MM.1S (cell line): ENCODE measurements at regions not wholly inside any gene's neighbourhood (a gene's known extent, or its start where the extent isn't known, plus 50 kb on each side); places are given as distances from the start of the nearest gene placed in this dataset.

Experiments
- DNase-seq: peaks from one replicate; pipeline ENCODE4 v3.0.0-alpha.2; 2015
- H2AFZ ChIP-seq: fragments of 300-600 bp; sonication (generic); 2 replicates; pipeline ENCODE4 v1.6.0; 2016; ENCODE audit warnings: antibody characterized with exemption, low read length
- H3F3A ChIP-seq: fragments of 300-600 bp; sonication (generic); 2 replicates; pipeline ENCODE4 v1.6.1; 2016; ENCODE audit warnings: mild to moderate bottlenecking, antibody characterized with exemption, low read length, moderate library complexity, mixed read lengths; ENCODE audit not compliant: insufficient read depth
- H3K27ac ChIP-seq: fragments of 300-600 bp; sonication (generic); 2 replicates; pipeline ENCODE4 v1.5.1; 2016; ENCODE audit warnings: mild to moderate bottlenecking, low read length
- H3K27me3 ChIP-seq: fragments of 300-600 bp; sonication (generic); replicated peaks from 2 replicates; pipeline ENCODE4 v1.6.0; 2016; ENCODE audit warnings: low read length; ENCODE audit not compliant: insufficient read depth
- H3K36me3 ChIP-seq: fragments of 300-600 bp; sonication (generic); replicated peaks from 2 replicates; pipeline ENCODE4 v1.6.1; 2016; ENCODE audit warnings: mild to moderate bottlenecking, low read length, mixed read lengths; ENCODE audit not compliant: insufficient read depth
- H3K4me1 ChIP-seq: fragments of 300-600 bp; sonication (generic); 2 replicates; pipeline ENCODE4 v1.6.1; 2016; ENCODE audit warnings: low read length, mixed read lengths
- H3K4me2 ChIP-seq: fragments of 300-600 bp; sonication (generic); 2 replicates; pipeline ENCODE4 v1.6.0; 2016; ENCODE audit warnings: low read depth, low read length
- H3K4me3 ChIP-seq: fragments of 300-600 bp; sonication (generic); 2 replicates; pipeline ENCODE4 v1.5.1; 2016; ENCODE audit warnings: low read length, mixed read lengths
- H3K79me2 ChIP-seq: fragments of 300-600 bp; sonication (generic); 2 replicates; pipeline ENCODE4 v1.6.1; 2016; ENCODE audit warnings: mixed run types, low read length, mixed read lengths
- H3K9ac ChIP-seq: fragments of 300-600 bp; sonication (generic); 2 replicates; pipeline ENCODE4 v1.6.1; 2016; ENCODE audit warnings: low read length, mixed read lengths
- H3K9me2 ChIP-seq: fragments of 300-600 bp; sonication (generic); replicated peaks from 2 replicates; pipeline ENCODE4 v1.6.1; 2016; ENCODE audit warnings: mild to moderate bottlenecking, low read length, mixed read lengths; ENCODE audit not compliant: insufficient read depth
- H3K9me3 ChIP-seq: fragments of 300-600 bp; sonication (generic); replicated peaks from 2 replicates; pipeline ENCODE4 v1.6.1; 2016; ENCODE audit warnings: mild to moderate bottlenecking, low read length, mixed read lengths; ENCODE audit not compliant: insufficient read depth
- H4K20me1 ChIP-seq: fragments of 300-600 bp; sonication (generic); 2 replicates; pipeline ENCODE4 v1.6.1; 2016; ENCODE audit warnings: mild to moderate bottlenecking, low read length, moderate library complexity, mixed read lengths; ENCODE audit not compliant: insufficient read depth
- CTCF ChIP-seq: fragments of 300-600 bp; sonication (generic); IDR thresholded peaks from 2 replicates; pipeline ENCODE4 v1.5.1; 2016; ENCODE audit warnings: antibody characterized with exemption, low read length, mixed read lengths
- EZH2 ChIP-seq: fragments of 300-600 bp; sonication (generic); optimal IDR thresholded peaks from 2 replicates; pipeline ENCODE3; 2017; ENCODE audit warnings: low read depth, mild to moderate bottlenecking, antibody characterized with exemption, low read length, mixed read lengths
- EZH2phosphoT487 ChIP-seq: fragments of 300-600 bp; sonication (generic); IDR thresholded peaks from 2 replicates; pipeline ENCODE4 v1.6.1; 2018; ENCODE audit warnings: antibody characterized with exemption, low read length

- TF ChIP-seq CTCF (peak; percentile 10; the same call in 1 of the 2 replicates), EZH2phosphoT487 (no peak)
- H3K79me2 ChIP-seq = no peaks in the 10 kb centered on the region
- no peaks in the 10 kb centered on the region for H3K27me3 ChIP-seq
- H3K4me3 ChIP-seq = no peak overlapping the region
- H4K20me1 ChIP-seq = no peaks in the 10 kb centered on the region
- DNase-seq = no peak
- no peaks in the 10 kb centered on the region for H3K4me1 ChIP-seq
- no peaks in the 10 kb centered on the region for H3K36me3 ChIP-seq
- H3K9me3 ChIP-seq = no peaks in the 10 kb centered on the region
- no peak overlapping the region for H3K27ac ChIP-seq
- H3F3A ChIP-seq = no peaks in the 10 kb centered on the region
- no peak overlapping the region for H3K9ac ChIP-seq
- H3K4me2 ChIP-seq = no peak overlapping the region
- no peaks in the 10 kb centered on the region for H3K9me2 ChIP-seq
- H2AFZ ChIP-seq = no peak overlapping the region
Measured at GRCh38 chr12:127690161-127690560, 576.8 kb upstream of the TMEM132C start.

GRCh38 chr12:127696963-127697362 is 570.0 kb upstream of the TMEM132C start:
- Histone ChIP-seq H3K27ac (no peak overlapping the region), H3K4me3 (no peak overlapping the region), H3K27me3 (no peaks in the 10 kb centered on the region), H3K4me2 (no peak overlapping the region), H3K9me2 (no peaks in the 10 kb centered on the region), H4K20me1 (no peaks in the 10 kb centered on the region), H3K36me3 (no peaks in the 10 kb centered on the region), H3K9me3 (no peaks in the 10 kb centered on the region), H3K4me1 (no peaks in the 10 kb centered on the region), H2AFZ (no peak overlapping the region), H3F3A (no peaks in the 10 kb centered on the region), H3K79me2 (no peaks in the 10 kb centered on the region), H3K9ac (no peak overlapping the region)
- DNase-seq = no peak
- TF ChIP-seq EZH2phosphoT487 (no peak), EZH2 (no peak), CTCF (no peak)

GRCh38 chr12:127703026-127703425 is 563.9 kb upstream of the TMEM132C start:
- Histone ChIP-seq H3F3A (no peaks in the 10 kb centered on the region), H3K79me2 (no peaks in the 10 kb centered on the region), H3K9me2 (no peaks in the 10 kb centered on the region), H3K4me1 (no peaks in the 10 kb centered on the region), H3K9me3 (no peaks in the 10 kb centered on the region), H3K27ac (no peak overlapping the region), H3K4me2 (no peak overlapping the region), H3K4me3 (no peak overlapping the region), H4K20me1 (no peaks in the 10 kb centered on the region), H3K9ac (no peak overlapping the region), H3K27me3 (no peaks in the 10 kb centered on the region), H3K36me3 (no peaks in the 10 kb centered on the region), H2AFZ (no peak overlapping the region)
- TF ChIP-seq EZH2 (no peak), EZH2phosphoT487 (no peak), CTCF (no peak)
- DNase-seq = no peak

- Histone ChIP-seq H3K27me3 (no peaks in the 10 kb centered on the region), H3F3A (no peaks in the 10 kb centered on the region), H3K79me2 (no peaks in the 10 kb centered on the region), H3K27ac (no peak overlapping the region), H4K20me1 (no peaks in the 10 kb centered on the region), H3K4me1 (no peaks in the 10 kb centered on the region), H3K4me2 (no peak overlapping the region), H3K9me2 (no peaks in the 10 kb centered on the region), H3K4me3 (no peak overlapping the region), H3K36me3 (no peaks in the 10 kb centered on the region), H3K9ac (no peak overlapping the region), H3K9me3 (no peaks in the 10 kb centered on the region), H2AFZ (no peak overlapping the region)
- no peak for DNase-seq
- TF ChIP-seq CTCF (0 out of 2 replicates have a peak, but pooled peaks have one; percentile 6), EZH2 (no peak), EZH2phosphoT487 (no peak)
Measured at GRCh38 chr12:127711108-127711507, 555.9 kb upstream of the TMEM132C start.
